ENCODE measurements at regions not wholly inside any gene's neighbourhood (a gene's known extent, or its start where the extent isn't known, plus 50 kb on each side); places are given as distances from the start of the nearest gene placed in this dataset.
"Not testable (repeated sequence)": the region's sequence is repeated elsewhere in the genome, so short reads cannot be mapped to it uniquely, and the experiment has no call there.

DNA sequence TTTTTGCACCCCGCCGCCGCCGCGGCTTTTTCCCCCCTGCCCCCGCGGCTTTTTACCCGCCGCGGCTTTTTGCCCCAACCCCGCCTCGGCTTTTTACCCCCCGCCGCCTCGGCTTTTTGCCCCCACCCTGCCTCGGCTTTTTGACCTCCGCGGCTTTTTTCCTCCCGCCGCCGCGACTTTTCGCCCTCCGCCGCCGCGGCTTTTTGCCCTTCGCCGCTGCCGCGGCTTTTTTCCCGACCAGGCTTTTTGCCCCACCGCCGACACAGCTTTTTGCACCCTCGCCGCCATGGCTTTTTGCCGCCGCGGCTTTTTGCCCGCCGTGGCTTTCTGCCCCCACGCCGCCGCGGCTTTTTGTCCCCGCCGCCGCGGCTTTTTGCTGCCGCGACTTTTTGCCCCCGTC lies 137.0 kb upstream of the TP53TG3D start:
- WGBS: 98% methylated on average over 35 of the region's 52 CpGs
- no peak overlapping the region for H3K4ac ChIP-seq (ENCODE audit: low read depth in 1 of 2, low read length in 2 of 2)
- no peaks in the 10 kb centered on the region for H3K4me1 ChIP-seq (ENCODE audit: control insufficient read depth, insufficient read depth, low read depth, low read length)
- H2BK5ac ChIP-seq (ENCODE audit: low read depth, low read length, poor library complexity, severe bottlenecking): no peak overlapping the region
- no peak for DNase-seq
- no peaks in the 10 kb centered on the region for H3K27me3 ChIP-seq (ENCODE audit: control insufficient read depth in 1 of 2, insufficient read depth in 1 of 2, low read length in 2 of 2)
- no peak overlapping the region for H3K23ac ChIP-seq (ENCODE audit: low read length in 2 of 2)
- no peak overlapping the region for H2AK5ac ChIP-seq (ENCODE audit: low read length, severe bottlenecking)
- H2BK12ac ChIP-seq (ENCODE audit: low read length in 2 of 2): no peak overlapping the region
- no peaks in the 10 kb centered on the region for H3K9me3 ChIP-seq (ENCODE audit: control insufficient read depth, low read length)
- H3K27ac ChIP-seq (ENCODE audit: low read length, poor library complexity, severe bottlenecking): no peak overlapping the region
- H2BK15ac ChIP-seq (ENCODE audit: low read depth, poor library complexity, severe bottlenecking): no peak overlapping the region
- H3K4me2 ChIP-seq (ENCODE audit: low read length, poor library complexity, severe bottlenecking): no peak overlapping the region
- H4K8ac ChIP-seq (ENCODE audit: low read length): no peak overlapping the region
- H3K36me3 ChIP-seq (ENCODE audit: control insufficient read depth in 1 of 2, insufficient read depth in 2 of 2, low read depth in 1 of 2, low read length in 2 of 2): no peaks in the 10 kb centered on the region
- H3K14ac ChIP-seq (ENCODE audit: low read length in 2 of 2): no peak overlapping the region
- H3K79me1 ChIP-seq (replicated peaks; ENCODE audit: low read length, poor library complexity, severe bottlenecking): no peaks in the 10 kb centered on the region
- no peak overlapping the region for H2AFZ ChIP-seq (ENCODE audit: low read depth, low read length)
- no peak overlapping the region for H3K9ac ChIP-seq (ENCODE audit: low read length)
- no peak overlapping the region for H2BK120ac ChIP-seq (ENCODE audit: low read depth, low read length)
- H4K91ac ChIP-seq (ENCODE audit: low read length): no peak overlapping the region
- H3K18ac ChIP-seq (ENCODE audit: low read depth in 1 of 2, low read length in 2 of 2): no peak overlapping the region
- H3K4me3 ChIP-seq (ENCODE audit: insufficient read depth in 1 of 2, low read depth in 1 of 2, low read length in 2 of 2): peak overlapping the region in 1 of 2 experiments; percentile 51

DNA sequence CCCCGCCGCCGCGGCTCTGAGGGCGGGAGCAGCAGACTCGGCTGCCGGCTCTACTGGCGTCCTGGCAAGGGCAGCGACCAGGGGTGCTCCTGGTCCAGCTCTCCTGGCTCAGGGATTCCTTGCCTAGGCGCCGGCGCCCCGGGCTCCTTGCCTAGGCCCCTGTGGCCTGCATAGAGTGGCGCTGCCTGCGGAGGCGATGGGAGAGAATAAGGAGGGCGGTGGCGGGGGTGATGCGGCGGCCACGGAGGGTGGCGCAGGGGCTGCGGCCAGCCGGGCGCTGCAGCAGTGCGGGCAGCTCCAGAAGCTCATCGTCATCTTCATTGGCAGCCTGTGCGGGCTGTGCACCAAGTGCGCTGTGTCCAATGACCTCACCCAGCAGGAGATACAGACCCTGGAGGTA lies 136.6 kb upstream of the TP53TG3D start:
- not testable (repeated sequence) for H2AK5ac ChIP-seq (ENCODE audit: low read length, severe bottlenecking); H3K9ac ChIP-seq (ENCODE audit: low read length); DNase-seq; H2BK15ac ChIP-seq (ENCODE audit: low read depth, poor library complexity, severe bottlenecking); H3K23ac ChIP-seq (ENCODE audit: low read length in 2 of 2); H2BK5ac ChIP-seq (ENCODE audit: low read depth, low read length, poor library complexity, severe bottlenecking); H2BK120ac ChIP-seq (ENCODE audit: low read depth, low read length); H3K4ac ChIP-seq (ENCODE audit: low read depth in 1 of 2, low read length in 2 of 2); H3K4me1 ChIP-seq (ENCODE audit: control insufficient read depth, insufficient read depth, low read depth, low read length); H3K36me3 ChIP-seq (ENCODE audit: control insufficient read depth in 1 of 2, insufficient read depth in 2 of 2, low read depth in 1 of 2, low read length in 2 of 2); H3K18ac ChIP-seq (ENCODE audit: low read depth in 1 of 2, low read length in 2 of 2); H3K27me3 ChIP-seq (ENCODE audit: control insufficient read depth in 1 of 2, insufficient read depth in 1 of 2, low read length in 2 of 2); H3K4me3 ChIP-seq (ENCODE audit: insufficient read depth in 1 of 2, low read depth in 1 of 2, low read length in 2 of 2); H2BK12ac ChIP-seq (ENCODE audit: low read length in 2 of 2); H3K14ac ChIP-seq (ENCODE audit: low read length in 2 of 2); H3K79me1 ChIP-seq (replicated peaks; ENCODE audit: low read length, poor library complexity, severe bottlenecking); H3K9me3 ChIP-seq (ENCODE audit: control insufficient read depth, low read length); H4K91ac ChIP-seq (ENCODE audit: low read length); H4K8ac ChIP-seq (ENCODE audit: low read length); H3K4me2 ChIP-seq (ENCODE audit: low read length, poor library complexity, severe bottlenecking); H3K27ac ChIP-seq (ENCODE audit: low read length, poor library complexity, severe bottlenecking); H2AFZ ChIP-seq (ENCODE audit: low read depth, low read length)
- 100% methylated on average over 4 of the region's 29 CpGs for WGBS

DNA sequence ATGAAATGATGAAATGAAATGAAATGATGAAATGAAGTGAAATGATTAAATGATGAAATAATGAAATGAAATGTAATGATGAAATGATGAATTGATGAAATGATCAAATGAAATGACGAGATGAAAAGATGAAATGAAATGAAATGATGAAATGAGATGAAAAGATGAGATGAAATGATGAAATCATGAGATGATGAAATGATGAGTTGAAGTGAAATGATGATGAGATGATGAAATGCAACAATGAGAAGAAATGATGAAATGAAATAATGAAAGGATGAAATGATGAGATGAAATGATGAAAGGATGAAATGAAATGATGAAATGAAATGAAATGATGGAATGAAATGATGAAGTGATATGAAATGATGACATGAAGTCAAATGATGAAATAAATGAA lies 132.7 kb upstream of the TP53TG3D start:
- not testable (repeated sequence) for H4K8ac ChIP-seq (ENCODE audit: low read length); H3K79me1 ChIP-seq (replicated peaks; ENCODE audit: low read length, poor library complexity, severe bottlenecking); H3K4me3 ChIP-seq (ENCODE audit: insufficient read depth in 1 of 2, low read depth in 1 of 2, low read length in 2 of 2); H3K4ac ChIP-seq (ENCODE audit: low read depth in 1 of 2, low read length in 2 of 2); H2AFZ ChIP-seq (ENCODE audit: low read depth, low read length); H3K4me2 ChIP-seq (ENCODE audit: low read length, poor library complexity, severe bottlenecking); H2BK12ac ChIP-seq (ENCODE audit: low read length in 2 of 2); H4K91ac ChIP-seq (ENCODE audit: low read length); H3K23ac ChIP-seq (ENCODE audit: low read length in 2 of 2); H3K14ac ChIP-seq (ENCODE audit: low read length in 2 of 2); H2BK5ac ChIP-seq (ENCODE audit: low read depth, low read length, poor library complexity, severe bottlenecking); H3K18ac ChIP-seq (ENCODE audit: low read depth in 1 of 2, low read length in 2 of 2); DNase-seq; H3K27ac ChIP-seq (ENCODE audit: low read length, poor library complexity, severe bottlenecking); H3K9me3 ChIP-seq (ENCODE audit: control insufficient read depth, low read length); H3K9ac ChIP-seq (ENCODE audit: low read length); H3K36me3 ChIP-seq (ENCODE audit: control insufficient read depth in 1 of 2, insufficient read depth in 2 of 2, low read depth in 1 of 2, low read length in 2 of 2); H2BK15ac ChIP-seq (ENCODE audit: low read depth, poor library complexity, severe bottlenecking); H3K4me1 ChIP-seq (ENCODE audit: control insufficient read depth, insufficient read depth, low read depth, low read length); H2AK5ac ChIP-seq (ENCODE audit: low read length, severe bottlenecking); H3K27me3 ChIP-seq (ENCODE audit: control insufficient read depth in 1 of 2, insufficient read depth in 1 of 2, low read length in 2 of 2); H2BK120ac ChIP-seq (ENCODE audit: low read depth, low read length)
- WGBS: 40% methylated on average over 1 of the region's 1 CpG

DNA sequence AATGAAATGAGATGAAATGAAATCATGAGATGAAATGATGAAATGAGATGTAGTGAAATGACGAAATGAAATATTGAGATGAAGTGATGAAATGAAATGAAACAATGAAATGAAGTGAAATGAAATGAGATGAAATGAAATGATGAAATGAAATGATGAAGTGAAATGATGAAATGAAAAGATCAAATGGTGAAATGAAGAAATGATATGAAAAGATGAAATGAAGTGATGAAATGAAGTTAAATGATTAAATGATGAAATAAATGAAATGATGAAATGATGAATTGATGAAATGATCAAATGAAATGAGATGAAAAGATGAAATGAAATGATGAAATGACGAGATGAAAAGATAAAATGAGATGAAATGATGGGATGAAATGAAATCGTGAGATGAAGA lies 132.3 kb upstream of the TP53TG3D start:
- not testable (repeated sequence) for H2AK5ac ChIP-seq (ENCODE audit: low read length, severe bottlenecking); H2BK5ac ChIP-seq (ENCODE audit: low read depth, low read length, poor library complexity, severe bottlenecking); H3K4ac ChIP-seq (ENCODE audit: low read depth in 1 of 2, low read length in 2 of 2); H2BK15ac ChIP-seq (ENCODE audit: low read depth, poor library complexity, severe bottlenecking); H3K27ac ChIP-seq (ENCODE audit: low read length, poor library complexity, severe bottlenecking); H3K14ac ChIP-seq (ENCODE audit: low read length in 2 of 2); H4K8ac ChIP-seq (ENCODE audit: low read length); H3K18ac ChIP-seq (ENCODE audit: low read depth in 1 of 2, low read length in 2 of 2); H3K9ac ChIP-seq (ENCODE audit: low read length); H3K23ac ChIP-seq (ENCODE audit: low read length in 2 of 2); H3K4me3 ChIP-seq (ENCODE audit: insufficient read depth in 1 of 2, low read depth in 1 of 2, low read length in 2 of 2); H4K91ac ChIP-seq (ENCODE audit: low read length); H3K4me1 ChIP-seq (ENCODE audit: control insufficient read depth, insufficient read depth, low read depth, low read length); H3K36me3 ChIP-seq (ENCODE audit: control insufficient read depth in 1 of 2, insufficient read depth in 2 of 2, low read depth in 1 of 2, low read length in 2 of 2); H2BK12ac ChIP-seq (ENCODE audit: low read length in 2 of 2); H3K4me2 ChIP-seq (ENCODE audit: low read length, poor library complexity, severe bottlenecking); H3K27me3 ChIP-seq (ENCODE audit: control insufficient read depth in 1 of 2, insufficient read depth in 1 of 2, low read length in 2 of 2); H2BK120ac ChIP-seq (ENCODE audit: low read depth, low read length); DNase-seq; H3K9me3 ChIP-seq (ENCODE audit: control insufficient read depth, low read length); H3K79me1 ChIP-seq (replicated peaks; ENCODE audit: low read length, poor library complexity, severe bottlenecking); H2AFZ ChIP-seq (ENCODE audit: low read depth, low read length)
- WGBS: 56% methylated on average over 3 of the region's 3 CpGs

All from mesenchymal stem cell (in vitro differentiated cells and primary cell).